Ovary (tissue), 3 donors: ENCODE measurements at regions not wholly inside any gene's neighbourhood (a gene's known extent, or its start where the extent isn't known, plus 50 kb on each side); places are given as distances from the start of the nearest gene placed in this dataset.

Source experiments
- CTCF ChIP-seq, 3 donors: fragments of 450-650 bp in 2 of 3; fragments of 200-600 bp in 1 of 3; IDR thresholded peaks; one replicate each; pipeline versions ENCODE4 v1.5.1 to v1.8.0; 2016 to 2022; ENCODE audit warnings: antibody characterized with exemption in 3 of 3, mild to moderate bottlenecking in 1 of 3
- EP300 ChIP-seq: sonication (generic); formaldehyde crosslinking; IDR thresholded peaks from one replicate; pipeline ENCODE4 v1.6.1; 2017; ENCODE audit warnings: antibody characterized with exemption
- POLR2A ChIP-seq: fragments of 450-650 bp; IDR thresholded peaks from one replicate; pipeline ENCODE4 v1.6.1; 2017; ENCODE audit warnings: antibody characterized with exemption, mild to moderate bottlenecking, moderate library complexity
- donor health status: DM: no; HTN: no; CAD: no.

GRCh38 chr10:26938578-26938977 is 77.8 kb upstream of the ABI1 start:
- TF ChIP-seq CTCF (IDR thresholded peaks at IDR 0.05) (no peak), POLR2A (no peak), EP300 (no peak)
